Sigmoid colon (tissue), 6 donors: ENCODE measurements at regions not wholly inside any gene's neighbourhood (a gene's known extent, or its start where the extent isn't known, plus 50 kb on each side); places are given as distances from the start of the nearest gene placed in this dataset.

Experiments used
- DNase-seq: peaks from one replicate; pipeline ENCODE4 v3.0.0-alpha.2; 2019
- H3K27ac ChIP-seq, 4 donors: fragments of 200-600 bp; sonication (generic); one replicate each; pipeline ENCODE4 v1.5.1; 2016 to 2019; ENCODE audit warnings: mild to moderate bottlenecking in 1 of 4
- H3K27me3 ChIP-seq, 3 donors: fragments of 200-600 bp; sonication (generic); one replicate each; pipeline ENCODE4 v1.5.1; 2019; ENCODE audit warnings: mild to moderate bottlenecking in 1 of 3
- H3K36me3 ChIP-seq, 4 donors: fragments of 200-600 bp; sonication (generic); one replicate each; pipeline ENCODE4 v1.5.1; 2016 to 2019
- H3K4me1 ChIP-seq, 4 donors: fragments of 200-600 bp; sonication (generic); one replicate each; pipeline ENCODE4 v1.5.1; 2017 to 2019
- H3K4me3 ChIP-seq, 4 donors: fragments of 200-600 bp; sonication (generic); one replicate each; pipeline ENCODE4 v1.5.1; 2017 to 2019; ENCODE audit warnings: mild to moderate bottlenecking in 2 of 4, moderate library complexity in 1 of 4
- H3K9me3 ChIP-seq, 4 donors: fragments of 200-600 bp in 3 of 4; sonication (generic) in 3 of 4; one replicate each; pipeline versions ENCODE4 v1.5.1 to v1.6.1; 2013 to 2019
- CTCF ChIP-seq, 4 experiments: fragments of 450-650 bp in 3 of 4; fragments of 200-600 bp in 1 of 4; IDR thresholded peaks; one replicate each; pipeline ENCODE4 v1.5.1; 2016 to 2019; ENCODE audit warnings: antibody characterized with exemption in 4 of 4, mild to moderate bottlenecking in 3 of 4, moderate library complexity in 2 of 4
- EP300 ChIP-seq, 4 donors: sonication (generic); formaldehyde crosslinking; IDR thresholded peaks; one replicate each; pipeline ENCODE4 v1.6.1; 2017; ENCODE audit warnings: antibody characterized with exemption in 4 of 4
- POLR2A ChIP-seq, 2 donors: fragments of 450-650 bp; IDR thresholded peaks; one replicate each; pipeline ENCODE4 v1.6.1; 2016; ENCODE audit warnings: antibody characterized with exemption in 2 of 2, mild to moderate bottlenecking in 2 of 2, moderate library complexity in 2 of 2
- POLR2AphosphoS5 ChIP-seq, 4 donors: sonication (generic); formaldehyde crosslinking; IDR thresholded peaks; one replicate each; pipeline ENCODE4 v1.6.1; 2017; ENCODE audit warnings: antibody characterized with exemption in 4 of 4
- WGBS, 2 donors: extraction: QIAGEN DNeasy Blood & Tissue Kit; methylation state at CpG; one replicate each; pipeline ENCODE4 v1.1.7; 2013; 5-methylcytosine and 5-hydroxymethylcytosine counted together
- intact Hi-C: fragments of 100-400 bp; cut with DNase I; formaldehyde crosslinking; loops from one replicate; pipeline ENCODE4 v1.15.1; 2023
- donor health status: healthy with polysubstance abuse.
- donor health status: healthy.

DNA sequence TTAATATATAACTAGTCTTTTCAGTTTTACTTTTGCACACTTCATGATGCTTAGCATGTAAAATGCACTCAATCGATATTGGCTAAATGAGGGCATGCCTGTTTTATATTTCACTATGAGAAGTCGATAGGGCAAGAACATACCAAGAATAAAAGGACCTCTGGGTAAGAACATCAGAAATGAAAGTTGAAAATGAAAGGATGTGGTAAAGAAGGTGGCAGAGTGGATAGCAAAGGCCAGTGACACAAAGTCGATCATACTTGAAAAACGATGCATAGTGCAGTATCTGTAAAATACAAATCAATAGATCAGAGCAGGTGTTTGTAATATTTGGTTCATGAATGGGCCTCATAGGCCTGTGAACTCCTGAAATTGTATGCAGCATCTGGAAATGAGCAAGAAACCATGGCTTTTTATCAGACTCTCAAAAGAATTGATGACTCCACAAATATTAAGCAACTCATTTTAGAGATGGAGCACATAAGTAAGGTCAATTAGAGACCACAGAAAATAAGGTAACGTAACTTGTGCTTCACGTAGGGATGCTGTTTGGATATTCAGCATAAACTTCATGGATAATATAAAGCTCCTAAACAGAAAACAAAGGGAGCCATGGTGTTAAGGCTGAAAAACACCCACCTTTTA lies 653.4 kb downstream of the NYAP2 start:
- WGBS, 2 donors, result 92 to 93% methylated on average over 6 of the region's 6 CpGs
- Histone ChIP-seq H3K36me3 (no peaks in the 10 kb centered on the region), H3K4me3 (no peak overlapping the region), H3K27me3 (no peaks in the 10 kb centered on the region), H3K4me1 (peaks cover 0 to 7% (median 0%) of the 10 kb centered on the region in 4 donors), H3K27ac (no peak overlapping the region), H3K9me3 (no peaks in the 10 kb centered on the region)
- intact Hi-C loops, result no loop called here
- TF ChIP-seq POLR2A (IDR thresholded peaks at IDR 0.05) (no peak), CTCF (IDR thresholded peaks at IDR 0.05) (no peak), EP300 (IDR thresholded peaks at IDR 0.05) (no peak), POLR2AphosphoS5 (IDR thresholded peaks at IDR 0.05) (no peak)
- no peak for DNase-seq

DNA sequence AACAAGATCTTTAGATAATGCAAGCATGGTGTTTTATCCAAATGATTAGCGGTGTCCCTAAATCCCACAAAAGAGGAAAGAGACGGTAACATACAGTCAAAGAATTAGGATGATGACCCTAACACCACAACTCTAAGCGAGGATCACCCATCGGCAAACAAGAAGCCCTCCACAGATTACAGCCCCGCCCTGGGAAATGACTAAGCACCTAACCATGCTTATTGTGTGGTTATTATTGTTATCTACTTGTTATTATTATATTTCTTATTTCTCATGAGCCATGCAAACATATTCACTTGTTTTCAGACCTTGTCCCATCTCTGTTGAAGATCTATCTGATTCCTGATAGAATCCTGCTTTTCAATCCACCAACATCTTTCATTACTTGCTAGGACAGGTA lies 651.3 kb downstream of the NYAP2 start:
- DNase-seq, result no peak
- 86 to 93% methylated on average over 5 of the region's 5 CpGs for WGBS, 2 donors
- peaks cover 0 to 7% (median 0%) of the 10 kb centered on the region in 4 donors for H3K4me1 ChIP-seq
- no peaks in the 10 kb centered on the region for H3K36me3 ChIP-seq
- H3K4me3 ChIP-seq, result no peak overlapping the region
- no peak for TF ChIP-seq CTCF (IDR thresholded peaks at IDR 0.05)
- no peak for TF ChIP-seq EP300 (IDR thresholded peaks at IDR 0.05)
- TF ChIP-seq POLR2AphosphoS5 (IDR thresholded peaks at IDR 0.05), result no peak
- no peak for TF ChIP-seq POLR2A (IDR thresholded peaks at IDR 0.05)
- intact Hi-C loops, result no loop called here
- no peaks in the 10 kb centered on the region for H3K9me3 ChIP-seq
- H3K27ac ChIP-seq, result no peak overlapping the region
- H3K27me3 ChIP-seq, result no peaks in the 10 kb centered on the region

GRCh38 chr2:226048611-226049010 lies 649.1 kb downstream of the NYAP2 start:
- Histone ChIP-seq H3K4me1 (peaks cover 0 to 7% (median 0%) of the 10 kb centered on the region in 4 donors), H3K27me3 (no peaks in the 10 kb centered on the region), H3K4me3 (no peak overlapping the region), H3K36me3 (no peaks in the 10 kb centered on the region), H3K27ac (no peak overlapping the region), H3K9me3 (no peaks in the 10 kb centered on the region)
- TF ChIP-seq POLR2AphosphoS5 (IDR thresholded peaks at IDR 0.05) (no peak), EP300 (IDR thresholded peaks at IDR 0.05) (no peak), POLR2A (IDR thresholded peaks at IDR 0.05) (no peak)
- 34 to 38% methylated on average over 4 of the region's 4 CpGs for WGBS, 2 donors
- intact Hi-C loops, result no loop called here
- no peak for DNase-seq

GRCh38 chr2:226045080-226045479 lies 645.6 kb downstream of the NYAP2 start:
- WGBS, 2 donors, result 89 to 94% methylated on average over 8 of the region's 8 CpGs
- intact Hi-C loops, result no loop called here

More at GRCh38 chr2:226045080-226045479, 645.6 kb downstream of the NYAP2 start:
- Histone ChIP-seq H3K4me1 (peaks cover 0 to 7% (median 0%) of the 10 kb centered on the region in 4 donors), H3K9me3 (no peaks in the 10 kb centered on the region), H3K27me3 (no peaks in the 10 kb centered on the region), H3K4me3 (no peak overlapping the region), H3K27ac (no peak overlapping the region), H3K36me3 (no peaks in the 10 kb centered on the region)
- TF ChIP-seq POLR2A (IDR thresholded peaks at IDR 0.05) (no peak), POLR2AphosphoS5 (IDR thresholded peaks at IDR 0.05) (no peak), EP300 (IDR thresholded peaks at IDR 0.05) (no peak), CTCF (IDR thresholded peaks at IDR 0.05) (no peak)
- DNase-seq, result no peak
